SH-SY5Y (cell line): ENCODE measurements at regions not wholly inside any gene's neighbourhood (a gene's known extent, or its start where the extent isn't known, plus 50 kb on each side); places are given as distances from the start of the nearest gene placed in this dataset.

Experiments
- GATA2 ChIP-seq: IDR thresholded peaks from 2 replicates; pipeline ENCODE4 v1.6.1; 2011; ENCODE audit warnings: mild to moderate bottlenecking, low read depth, low read length
- GATA3 ChIP-seq: IDR thresholded peaks from 2 replicates; pipeline ENCODE4 v1.6.1; 2011; ENCODE audit warnings: low read depth, mild to moderate bottlenecking, low read length, moderate library complexity

DNA sequence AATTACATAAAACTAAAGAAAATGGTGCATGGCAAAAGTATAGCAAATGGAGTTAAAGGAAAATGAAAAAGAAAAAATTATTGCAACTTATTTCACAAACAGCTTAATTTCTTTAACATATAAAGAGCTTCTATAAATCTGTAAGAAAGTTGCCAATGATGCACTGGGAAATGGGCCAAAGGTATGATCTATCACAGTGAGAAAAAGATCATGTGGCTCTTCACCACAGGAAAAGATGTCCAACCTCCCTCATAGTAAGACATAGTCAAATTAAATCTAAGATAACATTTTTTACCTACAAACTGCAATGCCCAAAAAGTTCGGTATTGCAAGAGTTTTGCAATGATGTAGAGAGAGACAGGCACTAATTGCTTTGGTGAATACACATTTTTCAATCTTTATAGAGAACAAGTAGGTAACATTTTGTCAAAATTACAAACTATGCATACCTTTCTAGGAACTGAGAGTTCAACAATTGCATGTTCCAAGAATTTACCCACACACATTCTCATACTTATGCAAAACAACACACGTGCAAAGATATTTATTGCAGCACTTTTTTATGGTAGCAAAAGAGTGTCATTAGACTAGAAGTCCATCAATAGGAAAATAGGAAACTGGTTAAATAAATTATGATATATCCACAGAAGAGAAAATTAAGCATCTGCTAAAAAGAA lies 372.6 kb downstream of the QKI start:
- TF ChIP-seq GATA2 (no peak), GATA3 (no peak)
